SK-MEL-5 (cell line): ENCODE measurements at regions not wholly inside any gene's neighbourhood (a gene's known extent, or its start where the extent isn't known, plus 50 kb on each side); places are given as distances from the start of the nearest gene placed in this dataset.

ENCODE experiments used
- DNase-seq: peaks from one replicate; pipeline ENCODE4 v3.0.0-alpha.2; 2016; ENCODE audit warnings: low read depth, low spot score
- in situ Hi-C: cut with HindIII; loops from 2 replicates; pipeline ENCODE4 v1.10.0; 2016; ENCODE audit warnings: low sequenced_read_pairs, high pct_unique_total_duplicates, low pct_unique_long_range_greater_than_20kb

- in situ Hi-C loops = no loop called here
- DNase-seq = no peak
Observed at GRCh38 chr20:60541991-60542390, 583.8 kb downstream of the CDH26 start.

DNA sequence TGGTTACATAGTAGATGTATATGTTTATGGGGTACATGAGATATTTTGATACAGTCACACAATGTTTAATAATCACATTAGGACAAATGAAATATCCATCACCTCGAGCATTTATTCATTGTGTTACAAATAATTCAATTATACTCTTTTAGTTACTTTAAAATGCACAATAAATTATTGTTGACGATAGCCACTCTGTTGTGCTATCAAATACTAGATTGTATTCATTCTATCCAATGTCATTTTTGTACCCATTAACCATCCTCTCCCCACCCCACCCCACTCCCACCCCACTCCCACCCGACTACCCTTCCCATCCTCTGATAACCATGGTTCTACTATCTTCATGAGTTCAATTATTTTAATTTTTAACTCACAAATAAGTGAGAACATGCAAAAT lies 585.4 kb downstream of the CDH26 start:
- in situ Hi-C loops = no loop called here
- no peak for DNase-seq

- in situ Hi-C loops = no loop called here
Observed at GRCh38 chr20:60553095-60553494, 594.9 kb downstream of the CDH26 start.

GRCh38 chr20:60558486-60558885 lies 600.3 kb downstream of the CDH26 start:
- in situ Hi-C loops = no loop called here
- DNase-seq = no peak

More at GRCh38 chr20:60553095-60553494, 594.9 kb downstream of the CDH26 start:
- no peak for DNase-seq

DNA sequence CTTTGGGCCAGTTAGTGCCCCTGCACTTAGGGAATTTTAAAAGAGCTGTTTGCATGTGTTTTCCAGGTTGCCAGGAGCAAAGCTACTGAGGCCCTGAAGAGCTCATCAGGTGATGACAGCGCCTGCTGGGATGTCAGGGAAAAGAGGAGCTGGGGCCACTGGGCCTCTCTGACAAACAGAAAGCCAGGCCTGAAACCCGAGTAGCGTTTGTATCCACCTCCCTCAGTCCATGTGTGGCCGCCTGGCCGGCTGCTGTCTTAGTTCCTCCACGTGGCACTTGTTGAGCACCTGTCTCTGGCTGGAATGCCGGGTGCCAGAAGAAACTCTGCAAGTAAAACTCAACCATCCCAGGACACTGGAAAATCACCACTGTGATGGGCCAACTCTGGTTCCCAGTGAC lies 601.2 kb downstream of the CDH26 start:
- no peak for DNase-seq
- in situ Hi-C loops = no loop called here

GRCh38 chr20:60561052-60561451 lies 602.8 kb downstream of the CDH26 start:
- DNase-seq = no peak
- in situ Hi-C loops = no loop called here

DNA sequence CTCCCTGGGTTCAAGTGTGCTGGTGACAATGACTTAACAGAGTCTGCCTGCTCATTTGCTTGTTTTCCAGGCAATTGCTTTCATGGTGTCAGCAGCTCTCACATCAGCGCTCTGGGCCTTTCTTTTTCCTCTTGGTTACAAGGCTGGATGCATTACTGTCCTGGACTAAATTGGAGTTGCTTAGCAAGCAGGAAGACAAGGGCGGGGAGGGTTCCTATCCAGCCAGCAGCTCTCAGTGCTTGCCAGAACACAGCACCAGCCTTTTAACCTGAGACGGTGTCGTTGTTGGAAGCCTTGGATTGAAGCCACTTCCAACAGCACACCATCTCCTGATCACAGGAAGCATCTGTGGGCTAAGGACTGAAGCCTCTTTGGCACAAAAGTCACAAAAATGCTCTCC lies 606.9 kb downstream of the CDH26 start:
- no peak for DNase-seq
- in situ Hi-C loops = no loop called here

GRCh38 chr20:60565551-60565950 lies 607.3 kb downstream of the CDH26 start:
- DNase-seq = no peak
- in situ Hi-C loops = no loop called here

DNA sequence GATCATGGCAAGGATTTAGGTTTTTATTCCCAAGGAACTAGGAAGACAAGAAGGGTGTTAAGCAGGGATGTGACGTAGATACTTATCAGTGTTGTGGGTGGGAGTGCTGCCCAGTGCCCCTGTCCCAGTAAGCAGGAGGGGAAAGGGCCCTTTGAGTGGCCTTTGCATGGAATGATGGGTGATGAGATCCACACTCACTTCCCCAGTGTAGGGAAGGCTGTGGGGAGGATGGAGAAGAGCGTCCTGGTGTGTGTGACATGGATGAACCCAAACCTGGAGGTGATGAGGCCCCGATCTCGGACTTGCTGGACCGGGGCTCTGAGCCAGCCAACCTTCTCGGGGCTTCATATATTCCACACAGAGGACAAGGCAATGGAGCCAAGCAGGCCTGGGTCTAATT lies 610.9 kb downstream of the CDH26 start:
- in situ Hi-C loops = no loop called here
- DNase-seq = no peak

DNA sequence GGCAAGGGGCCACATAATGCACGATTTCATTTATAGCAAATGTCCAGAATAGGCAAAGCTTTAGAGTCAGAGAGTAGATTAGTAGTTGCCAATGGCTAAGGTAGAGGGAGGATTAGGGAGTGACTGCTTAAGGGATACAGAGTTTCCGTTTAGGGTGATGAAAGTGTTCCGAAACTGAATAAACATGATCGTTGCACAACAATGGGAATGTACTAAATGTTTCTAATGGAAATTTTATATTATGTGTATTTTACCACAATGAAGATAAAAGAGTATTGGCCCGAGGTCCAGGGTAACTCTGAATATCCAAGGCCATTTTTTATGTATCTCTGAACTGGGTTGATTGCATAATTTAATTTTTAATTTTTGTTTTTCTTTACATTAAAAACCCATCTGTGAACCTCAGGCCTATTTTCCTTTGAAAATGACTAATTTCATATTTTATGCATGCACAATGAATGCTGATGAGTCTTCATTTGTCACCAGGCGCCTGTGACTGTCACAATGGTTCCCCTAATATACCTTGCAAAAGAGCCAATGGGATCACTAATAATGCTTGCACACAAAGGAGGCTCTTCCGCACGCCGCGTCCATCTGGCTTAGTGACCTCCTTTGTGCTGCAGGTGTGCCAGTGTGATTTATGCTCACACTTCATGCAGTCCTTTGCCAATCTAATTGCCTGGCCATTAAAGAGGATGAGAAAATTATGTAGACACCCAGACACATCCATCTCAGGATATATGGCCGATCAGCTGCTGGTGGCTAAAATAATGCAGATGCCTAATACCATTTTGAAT lies 612.5 kb downstream of the CDH26 start:
- in situ Hi-C loops = no loop called here
- no peak for DNase-seq

GRCh38 chr20:60573003-60573680 lies 614.9 kb downstream of the CDH26 start:
- no peak for DNase-seq
- in situ Hi-C loops = no loop called here

DNA sequence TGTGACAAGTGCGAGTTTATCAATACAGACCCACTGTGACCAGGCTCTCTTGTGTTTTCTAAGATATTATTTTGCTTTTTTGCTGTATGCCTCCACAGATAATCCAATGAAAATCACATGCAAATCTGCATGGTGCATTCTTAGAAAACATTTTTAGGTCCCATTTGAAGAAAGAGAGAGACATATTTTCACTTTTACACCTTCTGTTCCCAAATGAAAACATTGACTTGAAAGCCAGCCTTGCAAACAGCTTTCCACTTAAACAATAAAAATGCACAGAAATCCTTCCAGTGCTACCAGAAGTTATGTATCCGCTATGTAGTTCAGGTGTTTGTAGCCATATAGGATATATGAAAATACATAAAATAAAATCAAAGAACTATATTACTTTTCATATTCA lies 618.0 kb downstream of the CDH26 start:
- in situ Hi-C loops = no loop called here
- DNase-seq = no peak

- DNase-seq = no peak
- in situ Hi-C loops = no loop called here
Observed at GRCh38 chr20:60579941-60580515, 621.8 kb downstream of the CDH26 start.

DNA sequence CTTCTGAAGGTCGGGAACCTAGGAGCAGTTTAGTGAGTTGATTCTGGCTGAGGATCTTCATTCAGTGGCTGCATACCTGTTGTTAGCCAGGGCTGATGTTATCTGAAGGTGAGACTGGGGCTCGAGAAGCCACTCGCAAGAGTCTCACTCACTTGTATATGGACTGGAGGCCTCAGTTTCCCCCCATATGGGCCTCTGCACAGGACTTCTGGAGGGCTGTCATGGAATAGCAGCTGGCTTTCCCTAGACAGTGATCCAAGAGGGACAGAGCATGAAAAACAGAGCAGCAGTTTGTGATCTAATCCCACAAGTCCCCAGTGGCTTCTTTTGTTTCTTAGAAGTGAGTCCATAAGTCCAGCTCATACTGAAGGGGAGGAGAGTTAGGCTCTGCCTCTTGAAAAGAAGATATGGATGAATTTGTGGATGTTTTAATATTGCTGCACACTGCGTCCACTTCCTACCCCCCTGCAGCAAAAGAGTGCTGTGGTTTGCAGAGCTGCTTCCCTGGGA lies 623.4 kb downstream of the CDH26 start:
- in situ Hi-C loops = no loop called here
- DNase-seq = no peak

DNA sequence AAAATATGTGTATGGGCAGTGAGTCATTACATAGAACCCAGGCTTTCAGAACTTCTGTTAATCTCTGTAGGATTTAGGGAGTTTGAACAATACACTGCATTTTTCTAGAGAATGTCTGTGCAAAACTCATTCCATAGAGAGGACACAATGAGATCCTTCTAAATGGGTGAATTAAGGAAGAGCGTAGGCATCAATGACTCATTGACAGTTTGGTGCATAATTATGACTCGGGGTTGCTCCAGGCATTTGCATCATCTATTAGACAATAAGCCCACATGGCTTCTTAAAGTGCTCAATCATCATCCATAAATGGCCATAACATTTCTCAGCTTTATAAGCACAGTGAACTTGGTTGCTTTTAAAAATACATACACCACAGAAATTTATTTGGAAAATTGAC lies 625.5 kb downstream of the CDH26 start:
- DNase-seq = peak; percentile 94

DNA sequence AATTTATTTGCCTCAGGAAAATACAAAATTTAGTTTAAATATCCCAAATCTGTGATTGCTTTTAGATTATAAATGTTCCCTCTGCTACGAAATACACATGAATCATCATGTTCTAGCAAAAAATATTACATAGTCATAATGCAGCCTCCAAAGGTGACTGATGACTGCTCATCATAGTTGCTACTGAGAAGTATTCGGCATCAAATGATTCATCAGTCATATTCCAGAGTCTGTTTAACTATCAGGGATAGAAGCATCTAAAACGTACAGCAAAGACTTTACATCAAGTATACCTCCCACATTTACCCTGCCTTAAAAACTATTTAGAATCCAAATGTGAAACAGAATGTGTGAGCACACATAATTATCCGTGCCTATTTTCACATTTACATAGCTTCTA lies 626.0 kb downstream of the CDH26 start:
- in situ Hi-C loops = no loop called here
- DNase-seq = peak; percentile 25

More for the DNA sequence above, 625.5 kb downstream of the CDH26 start:
- in situ Hi-C loops = no loop called here

GRCh38 chr20:60585651-60586050 lies 627.4 kb downstream of the CDH26 start:
- DNase-seq = no peak
- in situ Hi-C loops = no loop called here

DNA sequence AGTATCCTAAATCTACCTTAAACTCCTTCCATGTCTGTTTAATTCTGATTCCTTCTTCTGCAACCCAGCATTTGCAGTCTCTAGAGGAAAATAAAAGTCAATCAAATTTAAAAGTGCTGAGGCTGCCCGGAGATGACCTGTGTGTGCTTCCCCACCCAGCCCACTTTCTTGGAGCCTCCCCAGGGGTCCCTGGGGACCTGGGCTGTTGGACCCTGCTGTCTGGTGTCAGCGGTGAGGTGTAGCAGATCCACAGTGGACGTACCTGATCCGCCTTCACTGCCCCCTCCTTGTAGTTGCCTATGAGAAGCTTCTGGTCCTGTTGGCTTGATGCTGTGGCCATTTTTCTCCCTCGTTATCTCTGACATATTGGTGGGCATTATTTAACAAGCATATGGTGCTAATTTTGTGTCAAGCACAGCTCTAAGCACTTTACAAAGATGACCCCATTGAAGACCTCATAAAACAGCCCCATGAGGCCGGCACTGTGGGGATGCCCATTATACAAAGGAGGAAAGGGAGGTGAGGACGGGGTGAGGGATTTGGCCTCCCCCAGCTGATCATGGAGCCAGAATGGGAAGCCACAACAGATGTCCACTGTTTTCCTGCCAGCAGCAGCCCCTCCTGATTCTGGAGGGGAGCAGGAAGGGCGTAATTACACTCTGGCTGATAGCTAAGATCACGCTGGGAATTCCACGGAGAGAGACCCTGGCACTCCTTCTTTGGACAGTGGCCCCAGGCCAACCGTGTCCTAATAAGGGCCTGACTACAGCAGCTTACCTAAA lies 628.2 kb downstream of the CDH26 start:
- in situ Hi-C loops = no loop called here
- no peak for DNase-seq
